HG03064 (cell line): ENCODE measurements at regions not wholly inside any gene's neighbourhood (a gene's known extent, or its start where the extent isn't known, plus 50 kb on each side); places are given as distances from the start of the nearest gene placed in this dataset.
"Not testable (repeated sequence)": the region's sequence is repeated elsewhere in the genome, so short reads cannot be mapped to it uniquely, and the experiment has no call there.

Experiments
- ATAC-seq: cut with Tn5 transposase; IDR thresholded peaks from one replicate; pipeline ENCODE4 v1.9.1; 2021; ENCODE audit warnings: low read depth; ENCODE audit not compliant: unreplicated experiment

DNA sequence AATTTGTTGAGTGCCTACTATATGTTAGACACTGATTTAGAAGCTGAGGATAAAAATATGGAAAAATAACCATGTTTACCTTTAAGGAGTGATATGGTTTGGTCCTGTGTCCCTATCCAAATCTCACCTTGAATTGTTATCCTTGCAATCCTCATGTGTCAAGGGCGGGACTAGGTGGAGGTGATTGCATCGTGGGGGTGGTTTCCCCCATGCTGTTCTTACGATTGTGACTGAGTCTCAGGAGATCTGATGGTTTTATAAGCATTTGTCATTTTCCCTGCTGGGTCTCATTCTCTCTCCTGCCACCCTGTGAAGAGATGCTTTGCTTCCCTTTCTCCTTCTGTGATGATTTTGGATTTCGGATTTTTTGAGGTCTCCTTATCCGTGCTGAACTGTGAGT lies 876.4 kb downstream of the DTWD2 start:
- ATAC-seq, result no peak

DNA sequence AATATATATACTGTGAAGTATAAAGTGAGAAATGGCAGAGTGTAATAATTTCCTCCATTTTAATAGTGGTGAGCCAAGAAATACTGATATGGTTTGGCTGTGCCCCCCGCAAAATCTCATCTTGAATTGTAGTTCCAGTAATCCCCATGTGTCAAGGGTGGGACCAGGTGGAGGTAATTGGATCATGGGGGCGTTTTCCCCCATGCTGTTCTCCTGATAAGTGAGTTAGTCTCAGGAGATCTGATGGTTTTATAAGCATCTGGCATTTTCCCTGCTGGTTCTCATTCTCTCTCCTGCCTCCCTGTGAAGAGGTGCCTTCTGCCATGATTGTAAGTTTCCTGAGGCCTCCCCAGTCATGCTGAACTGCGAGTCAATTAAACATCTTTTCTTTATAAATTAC lies 881.1 kb downstream of the DTWD2 start:
- ATAC-seq, result not testable (repeated sequence)

DNA sequence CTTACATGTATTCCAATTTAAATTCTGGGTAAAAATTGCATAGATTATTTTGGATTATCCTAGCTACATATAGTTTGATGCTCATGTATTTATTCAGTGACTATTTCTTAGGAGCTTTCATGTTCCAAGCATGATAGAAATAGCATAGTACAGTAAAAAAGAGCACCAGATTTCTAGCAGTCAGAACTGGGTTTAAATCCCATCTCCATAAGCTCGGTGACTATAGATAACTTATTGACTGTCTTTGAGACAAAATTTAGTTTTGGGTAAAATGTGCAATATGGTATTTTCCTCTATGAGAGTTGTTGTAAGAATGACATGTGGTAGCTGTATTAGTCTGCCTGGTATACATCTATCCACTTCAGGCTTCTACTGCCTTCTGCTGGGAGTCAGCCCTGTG lies 889.6 kb downstream of the DTWD2 start:
- ATAC-seq, result no peak

DNA sequence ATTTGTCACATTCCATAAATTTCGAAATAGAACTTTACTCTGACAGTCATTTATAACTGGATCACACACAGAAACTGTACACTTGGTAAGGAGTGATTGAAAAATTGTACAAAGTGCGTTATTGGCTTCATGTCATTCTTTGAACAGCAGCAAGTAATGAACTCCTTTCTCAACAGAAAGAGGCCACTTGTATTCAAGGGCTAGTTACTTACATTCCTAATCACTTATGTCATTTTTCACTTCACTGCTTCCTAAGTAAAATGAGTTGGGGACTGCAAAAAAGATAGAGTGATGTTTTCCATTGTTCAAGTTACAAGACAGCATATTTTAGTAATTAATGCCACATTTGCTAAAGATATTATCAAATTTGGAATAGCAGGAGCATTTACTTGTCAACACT lies 893.2 kb downstream of the DTWD2 start:
- no peak for ATAC-seq

DNA sequence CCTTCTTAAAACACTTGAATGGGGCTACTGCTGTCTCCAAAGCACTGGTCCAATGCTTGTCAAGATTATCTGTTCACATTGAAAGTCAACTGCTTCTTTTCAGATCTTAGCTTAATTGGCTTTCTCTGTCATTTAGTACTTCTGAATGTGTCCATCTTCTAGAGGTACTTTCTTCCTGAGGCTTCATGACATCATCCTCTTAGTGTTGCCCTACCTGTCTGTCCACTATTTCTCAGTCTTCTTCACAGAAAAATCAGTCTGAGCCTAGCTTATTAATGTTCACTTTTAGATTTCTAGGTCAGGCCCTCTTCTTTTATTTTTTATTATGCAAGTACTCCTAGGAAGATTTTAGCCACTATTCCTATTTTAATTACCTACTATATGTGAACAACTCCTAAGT lies 899.9 kb downstream of the DTWD2 start:
- no peak for ATAC-seq

DNA sequence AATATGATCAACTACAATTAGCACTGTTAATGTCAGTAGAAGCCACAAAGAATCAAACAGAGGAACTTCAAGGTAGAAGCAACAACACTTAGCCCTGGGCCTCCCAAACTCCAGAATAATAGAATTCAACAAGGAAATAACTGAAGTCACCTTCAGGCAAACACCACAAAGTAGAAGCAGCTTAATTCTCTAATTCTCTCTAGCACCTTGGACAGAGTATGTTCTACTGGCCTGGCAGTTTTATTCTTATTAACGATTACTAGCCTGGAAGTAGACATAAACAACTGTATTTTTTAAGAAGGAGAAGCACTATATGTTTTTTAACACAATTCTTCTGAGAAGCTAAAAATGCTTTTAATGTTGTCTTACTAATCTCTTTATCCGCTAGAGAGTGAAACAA lies 911.9 kb downstream of the DTWD2 start:
- no peak for ATAC-seq

DNA sequence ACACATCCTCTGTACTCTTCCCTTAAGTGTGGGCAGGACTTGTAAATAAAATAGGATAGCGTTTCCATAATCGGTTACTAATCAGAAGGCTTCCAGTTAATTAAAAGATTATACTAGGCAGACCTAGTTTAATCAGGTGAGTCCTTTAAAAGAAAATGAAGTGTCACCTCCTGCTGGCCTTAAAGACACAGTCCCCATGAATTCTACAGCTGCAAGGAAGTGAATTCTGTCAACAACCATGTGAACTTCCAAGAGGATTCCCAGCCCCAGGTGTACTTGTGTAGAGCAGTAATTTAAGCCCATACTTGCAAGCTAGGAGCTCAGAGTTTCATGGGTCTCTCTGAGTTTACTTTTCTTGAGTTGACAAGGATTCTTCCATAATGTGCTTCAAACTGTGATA lies 918.3 kb downstream of the DTWD2 start:
- no peak for ATAC-seq

DNA sequence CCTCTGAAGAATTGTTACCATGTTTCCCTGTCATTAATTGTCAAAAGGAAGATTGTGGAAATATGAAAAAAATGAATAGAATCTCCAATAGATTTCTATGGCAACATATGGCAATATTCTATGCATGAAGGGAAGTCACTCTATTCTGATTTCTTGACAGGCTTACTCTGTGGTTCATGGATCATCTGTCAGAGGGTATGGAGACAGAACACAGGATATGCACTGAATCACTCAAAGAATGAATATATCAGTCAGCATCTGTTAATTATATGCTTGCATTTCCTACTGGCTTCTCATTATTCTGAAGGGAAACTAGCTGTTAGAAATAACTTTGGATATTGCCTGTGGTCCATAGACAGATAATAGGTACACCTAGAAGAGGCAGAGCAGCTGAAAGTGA lies 918.9 kb downstream of the DTWD2 start:
- ATAC-seq, result no peak

DNA sequence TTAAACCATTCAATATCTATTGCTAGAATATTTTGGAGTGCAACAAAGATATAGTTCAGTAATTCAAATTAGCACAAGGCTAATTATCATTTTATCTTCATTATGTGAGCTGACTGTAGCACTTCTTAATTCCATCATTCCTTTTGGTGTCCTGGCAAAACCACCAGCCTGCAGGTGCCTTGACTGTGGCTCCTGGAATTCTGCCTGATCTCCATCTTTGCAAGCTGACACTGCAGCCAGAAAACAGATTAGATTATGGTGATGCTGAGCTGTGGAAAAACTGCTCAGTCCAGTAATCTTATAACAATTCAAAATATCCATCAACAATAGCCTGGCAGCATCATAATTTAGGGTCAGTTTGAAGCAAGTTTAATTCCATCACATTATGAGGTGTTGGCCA lies 919.5 kb downstream of the DTWD2 start:
- ATAC-seq, result no peak

DNA sequence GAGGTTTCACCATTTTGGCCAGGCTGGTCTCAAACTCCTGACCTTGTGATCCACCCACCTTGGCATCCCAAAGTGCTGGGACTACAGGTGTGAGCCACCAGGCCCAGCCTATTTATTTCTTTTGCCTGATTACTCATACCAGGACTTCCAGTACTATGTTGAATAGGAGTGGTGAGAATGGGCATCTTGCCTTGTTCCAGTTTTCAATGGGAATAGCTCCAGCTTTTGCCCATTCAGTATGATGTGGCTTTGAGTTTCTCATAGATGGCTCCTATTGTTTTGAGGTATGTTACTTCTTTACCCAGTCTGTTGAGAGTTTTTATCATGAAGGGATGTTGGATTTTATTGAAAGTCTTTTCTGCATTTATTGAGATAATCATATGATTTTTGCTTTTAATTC lies 924.5 kb downstream of the DTWD2 start:
- not testable (repeated sequence) for ATAC-seq

DNA sequence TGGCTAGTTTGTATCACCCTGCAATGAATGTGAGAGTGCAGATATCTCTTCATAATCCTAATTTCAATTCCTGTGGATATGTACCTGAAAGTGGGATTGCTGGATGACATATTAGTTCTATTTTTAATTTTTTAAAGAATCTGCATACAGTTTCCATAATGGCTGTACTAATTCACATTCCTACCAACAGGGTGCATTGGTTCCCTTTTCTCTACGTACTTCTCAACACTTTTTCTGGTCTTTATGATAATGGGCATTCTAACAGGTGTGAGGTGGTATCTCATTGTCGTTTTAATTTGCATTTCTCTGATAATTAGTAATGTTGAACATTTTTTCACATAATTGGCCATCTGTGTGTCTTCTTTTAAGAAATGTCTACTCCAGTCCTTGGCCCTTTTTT lies 927.5 kb downstream of the DTWD2 start:
- ATAC-seq, result no peak

DNA sequence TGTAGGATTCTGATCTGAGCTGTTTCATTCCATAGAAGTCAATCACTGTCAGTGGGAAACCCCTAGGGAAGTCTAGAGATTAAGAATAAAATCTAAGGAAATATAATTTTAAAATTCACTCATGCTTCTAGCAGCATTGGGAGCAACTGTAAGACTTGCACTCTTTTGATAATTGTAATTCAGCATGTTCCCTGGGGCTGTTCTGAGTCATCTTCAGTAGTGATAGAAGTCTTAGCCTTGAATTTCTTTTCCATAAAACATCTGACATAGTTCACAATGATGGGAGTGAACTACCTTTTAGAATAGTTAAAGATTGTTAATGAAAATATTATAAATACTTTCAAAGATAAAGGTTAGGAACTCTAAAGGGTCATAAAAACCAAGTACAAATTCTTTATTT lies 935.8 kb downstream of the DTWD2 start:
- no peak for ATAC-seq

DNA sequence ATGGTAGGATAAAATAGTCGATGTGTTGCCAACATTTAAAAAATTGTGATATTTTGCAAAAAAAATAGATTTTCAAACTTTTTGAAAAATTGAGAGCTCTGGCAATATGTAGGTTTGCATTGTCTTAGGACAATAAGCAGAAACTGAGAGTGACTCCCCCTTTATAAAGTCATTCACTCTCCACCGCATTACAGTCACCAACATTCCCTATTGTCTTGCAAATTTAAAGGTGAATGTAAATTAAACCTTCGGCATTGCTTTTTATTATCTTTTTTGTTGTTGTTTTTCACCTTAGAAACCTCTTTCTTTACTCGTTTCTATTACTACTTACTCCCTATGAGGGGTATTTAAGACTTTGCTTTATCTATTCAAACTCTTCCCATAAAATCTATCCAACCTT lies 944.2 kb downstream of the DTWD2 start:
- ATAC-seq, result no peak

DNA sequence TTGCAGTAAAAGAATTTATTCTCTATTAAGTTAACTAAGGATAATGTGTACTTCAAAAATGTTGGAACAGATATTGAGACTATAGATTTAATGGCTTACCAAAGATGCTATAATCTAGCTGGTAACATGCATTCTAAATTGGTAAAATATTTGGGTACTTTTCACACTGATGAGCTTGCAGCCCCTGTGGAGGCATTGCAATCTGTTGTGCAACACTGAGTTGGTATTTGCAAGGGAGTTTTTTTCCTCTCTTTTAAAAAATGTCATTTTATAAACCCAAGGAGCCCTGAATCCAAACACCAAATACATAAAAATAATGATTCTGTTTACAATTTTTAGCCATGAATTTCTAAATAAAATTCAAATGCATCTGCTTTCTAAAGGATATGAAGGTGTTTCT lies 944.8 kb downstream of the DTWD2 start:
- ATAC-seq, result no peak

DNA sequence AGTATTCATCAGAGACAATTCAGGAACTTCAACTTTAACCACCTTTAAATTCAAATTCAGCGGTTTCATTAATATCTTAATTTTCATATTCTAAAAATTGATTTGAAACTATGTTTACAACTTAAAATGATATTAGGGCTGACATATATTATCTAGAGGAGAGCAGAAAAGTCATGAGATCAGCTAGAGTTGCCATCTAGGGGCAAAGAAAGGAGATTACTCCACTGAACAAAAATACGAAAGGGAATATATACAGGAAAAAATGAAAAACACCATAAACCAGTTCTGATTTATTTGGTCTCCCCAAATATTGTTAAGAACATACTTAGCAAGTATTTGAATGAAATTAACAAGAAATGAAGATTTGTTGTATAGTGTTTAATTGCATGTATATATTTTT lies 946.3 kb downstream of the DTWD2 start:
- ATAC-seq, result no peak

DNA sequence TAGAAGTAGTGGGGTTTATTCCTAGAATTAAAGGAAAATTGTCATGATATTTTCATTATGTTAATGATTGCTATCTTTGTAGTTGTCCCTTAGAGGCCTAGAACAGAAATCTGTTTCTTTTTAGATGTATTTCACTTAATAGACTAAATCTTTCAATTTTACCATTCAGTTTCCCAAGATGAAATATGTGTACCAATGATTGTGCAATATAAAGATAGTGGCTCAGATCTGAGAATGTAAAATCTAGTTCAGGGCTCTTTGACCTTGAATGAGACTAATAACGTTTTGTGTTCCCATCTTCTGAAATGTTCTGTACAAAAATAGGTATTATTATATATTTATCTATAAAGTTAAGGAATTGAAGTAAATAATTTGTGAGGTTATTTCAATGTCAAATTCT lies 947.9 kb downstream of the DTWD2 start:
- no peak for ATAC-seq

DNA sequence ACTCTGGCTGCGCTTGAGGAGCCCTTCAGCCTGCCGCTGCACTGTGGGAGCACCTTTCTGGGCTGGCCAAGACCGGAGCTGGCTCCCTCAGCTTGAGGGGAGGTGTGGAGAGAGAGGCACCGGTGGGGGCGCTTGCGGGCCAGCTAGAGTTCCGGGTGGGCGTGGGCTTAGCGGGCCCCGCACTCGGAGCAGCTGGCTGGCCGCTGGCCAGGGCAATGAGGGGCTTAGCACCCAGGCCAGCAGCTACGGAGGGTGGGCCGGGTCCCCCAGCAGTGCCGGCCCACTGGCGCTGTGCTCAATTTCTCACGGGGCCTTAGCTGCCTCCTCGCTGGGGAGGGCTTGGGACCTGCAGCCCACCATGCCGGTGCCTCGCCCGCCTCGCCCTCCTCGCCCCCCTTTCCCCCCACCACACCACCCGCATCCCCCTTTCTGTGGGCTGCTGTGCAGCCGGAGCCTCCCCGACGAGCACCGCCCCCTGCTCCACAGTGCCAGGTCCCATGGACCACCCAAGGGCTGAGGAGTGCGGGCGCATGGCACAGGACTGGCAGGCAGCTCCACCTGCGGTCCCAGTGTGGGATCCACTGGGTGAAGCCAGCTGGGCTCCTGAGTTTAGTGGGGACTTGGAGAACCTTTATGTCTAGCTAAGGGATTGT lies 954.5 kb downstream of the DTWD2 start:
- ATAC-seq, result no peak

DNA sequence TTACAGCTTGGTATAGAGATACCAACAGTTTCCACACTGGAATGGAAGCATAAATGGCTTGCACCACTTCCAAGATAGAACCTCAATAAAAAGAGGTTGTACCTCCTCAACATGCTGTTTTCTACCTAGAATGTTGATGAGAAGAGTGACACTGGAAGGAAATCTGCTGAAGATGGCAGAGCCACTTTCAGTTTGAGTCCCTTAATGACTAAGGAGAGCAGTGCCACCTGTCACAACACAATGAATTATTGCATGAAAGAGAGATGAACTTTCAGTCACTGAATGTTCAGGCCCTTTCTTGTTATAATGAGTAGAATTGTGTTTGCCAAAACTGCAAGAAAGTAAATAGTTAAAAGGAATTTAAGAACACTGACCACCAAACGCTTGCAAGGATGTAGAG lies 958.5 kb downstream of the DTWD2 start:
- ATAC-seq, result no peak

DNA sequence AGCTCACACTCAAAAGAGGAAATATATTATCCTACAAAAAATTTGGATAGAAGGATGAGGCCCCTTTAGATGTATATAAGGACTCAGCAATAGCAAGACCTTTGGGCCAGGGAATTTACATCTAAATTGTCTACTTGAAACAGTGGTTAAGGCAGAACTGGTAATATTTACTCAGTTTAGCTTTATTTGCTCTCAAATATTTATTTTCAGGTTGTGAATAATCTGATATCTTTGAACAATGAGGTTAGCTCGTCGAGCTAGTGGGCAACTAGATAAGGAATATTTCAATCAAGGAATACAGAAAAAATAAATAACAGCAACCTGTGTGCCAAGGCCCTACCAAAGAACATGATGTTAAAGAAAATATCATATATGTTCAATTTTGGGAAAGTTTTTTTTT lies 966.3 kb downstream of the DTWD2 start:
- no peak for ATAC-seq

DNA sequence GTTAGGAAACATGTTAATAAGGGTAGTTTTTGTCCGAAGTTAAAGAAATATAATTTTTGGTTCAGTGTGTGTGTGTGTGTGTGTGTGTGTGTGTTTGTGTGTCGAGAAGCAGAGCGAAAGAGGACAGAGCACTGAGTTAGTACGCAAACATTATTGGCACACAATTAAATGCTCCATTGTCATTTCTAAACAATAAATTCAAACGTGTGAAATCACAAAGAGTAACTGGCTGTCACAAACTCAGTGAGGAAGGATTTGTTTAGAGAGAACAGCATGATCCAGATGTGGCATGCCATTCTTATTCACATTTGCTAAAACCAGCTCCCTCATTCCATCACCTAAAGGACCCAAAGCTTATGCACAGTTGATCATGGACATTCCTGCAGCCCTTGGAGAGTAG lies 970.8 kb downstream of the DTWD2 start:
- ATAC-seq, result no peak

DNA sequence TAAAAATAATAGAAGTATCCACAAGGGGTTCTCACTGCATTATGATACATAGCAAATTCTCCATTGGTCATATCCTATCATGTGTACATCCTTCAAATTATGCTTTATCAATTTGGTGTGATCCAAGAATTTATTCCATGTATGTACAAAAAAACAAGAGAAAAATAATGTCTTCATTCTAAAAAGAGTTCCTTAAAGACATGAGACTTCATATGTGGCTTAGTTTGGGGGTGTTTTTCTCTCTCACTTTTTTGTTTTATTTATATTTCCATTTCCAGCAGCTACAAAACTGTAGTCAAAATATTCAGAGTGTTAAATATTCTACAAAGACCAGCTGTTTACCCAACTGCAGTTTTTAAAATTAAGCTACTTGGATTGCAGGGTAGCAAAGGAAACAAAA lies 972.0 kb downstream of the DTWD2 start:
- no peak for ATAC-seq

DNA sequence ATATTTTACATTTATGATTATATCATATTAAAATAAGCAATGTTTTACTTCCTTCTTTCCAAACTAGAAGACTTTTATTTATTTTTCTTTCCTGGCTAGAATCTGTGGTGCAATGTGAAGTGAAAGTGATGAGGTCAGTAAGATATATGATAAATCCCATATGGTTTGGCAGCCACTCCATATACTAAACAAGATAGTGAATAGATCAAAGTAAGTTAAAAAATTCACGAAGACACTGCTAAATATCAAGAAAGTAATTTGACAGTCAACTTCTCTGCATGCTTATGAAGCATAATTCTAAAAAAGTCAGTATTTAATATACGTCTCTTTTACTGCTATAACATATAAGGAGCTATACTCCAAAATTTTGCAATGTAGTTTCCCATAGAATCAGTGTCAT lies 972.8 kb downstream of the DTWD2 start:
- ATAC-seq, result no peak

DNA sequence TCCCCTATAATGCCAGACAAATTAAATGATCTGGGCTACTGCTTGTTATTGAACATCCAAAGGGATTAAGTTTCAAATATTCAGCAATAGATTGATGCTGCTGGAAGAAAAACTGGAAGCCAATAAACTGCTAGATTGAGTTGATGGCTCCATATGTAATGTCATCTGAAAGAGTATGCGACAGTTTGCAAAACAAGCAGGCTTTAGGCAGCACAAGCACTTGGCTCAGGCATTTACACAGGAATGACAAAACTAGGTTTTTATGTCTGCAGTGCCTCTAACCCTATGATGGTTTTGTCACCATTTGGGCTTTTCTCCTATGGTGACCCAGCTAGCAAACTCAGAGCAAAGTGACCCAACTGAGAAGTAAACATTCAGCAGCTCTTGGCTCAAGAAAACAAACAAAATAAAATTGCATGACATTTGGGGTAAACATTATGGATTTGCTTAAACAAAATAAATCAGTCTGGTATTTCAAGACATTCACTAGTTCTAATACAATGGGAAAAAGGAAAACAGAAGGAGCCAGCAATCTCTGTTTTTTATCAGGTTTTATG lies 978.5 kb downstream of the DTWD2 start:
- ATAC-seq, result no peak
